Endodermal cell (in vitro differentiated cells): ENCODE measurements at regions not wholly inside any gene's neighbourhood (a gene's known extent, or its start where the extent isn't known, plus 50 kb on each side); places are given as distances from the start of the nearest gene placed in this dataset.

Source experiments
- DNase-seq: peaks from one replicate; pipeline ENCODE4 v3.0.0-alpha.2; 2017
- H3K27ac ChIP-seq: 2 replicates; pipeline ENCODE4 v1.5.1; 2013; ENCODE audit warnings: mild to moderate bottlenecking, low read depth, low read length, moderate library complexity
- H3K27me3 ChIP-seq: 2 replicates; pipeline ENCODE4 v1.6.1; 2013; ENCODE audit warnings: mild to moderate bottlenecking, low read length, moderate library complexity; ENCODE audit not compliant: insufficient read depth, control insufficient read depth, poor library complexity, severe bottlenecking
- H3K36me3 ChIP-seq: 2 replicates; pipeline ENCODE4 v1.7.0; 2013; ENCODE audit warnings: mild to moderate bottlenecking, low read length, moderate library complexity; ENCODE audit not compliant: control insufficient read depth, insufficient read depth
- H3K4me1 ChIP-seq: one replicate; pipeline ENCODE4 v1.7.0; 2013; ENCODE audit warnings: low read length; ENCODE audit not compliant: control insufficient read depth, insufficient read depth
- H3K4me3 ChIP-seq: 2 replicates; pipeline ENCODE4 v1.5.1; 2013; ENCODE audit warnings: mild to moderate bottlenecking, low read length, moderate library complexity
- H3K9ac ChIP-seq: 2 replicates; pipeline ENCODE4 v1.6.1; 2013; ENCODE audit warnings: mild to moderate bottlenecking, low read length, moderate library complexity; ENCODE audit not compliant: poor library complexity, severe bottlenecking; ENCODE audit errors: extremely low read depth
- H3K9me3 ChIP-seq: 2 replicates; pipeline ENCODE4 v1.6.1; 2013; ENCODE audit warnings: mild to moderate bottlenecking, low read length, moderate library complexity; ENCODE audit not compliant: control insufficient read depth
- H3K27ac Mint-ChIP-seq: 2 replicates; pipeline ENCODE4 v1.8.0; 2020; ENCODE audit warnings: mixed read lengths
- H3K27me3 Mint-ChIP-seq: 2 replicates; pipeline ENCODE4 v1.8.0; 2021; ENCODE audit warnings: mild to moderate bottlenecking, mixed read lengths; ENCODE audit not compliant: insufficient read depth
- H3K36me3 Mint-ChIP-seq: 2 replicates; pipeline ENCODE4 v1.8.0; 2020; ENCODE audit warnings: low read depth, mixed read lengths
- H3K4me1 Mint-ChIP-seq: 2 replicates; pipeline ENCODE4 v1.8.0; 2020; ENCODE audit warnings: mixed read lengths
- H3K4me3 Mint-ChIP-seq: 2 replicates; pipeline ENCODE4 v1.8.0; 2020; ENCODE audit warnings: mild to moderate bottlenecking, moderate library complexity, mixed read lengths
- H3K9me3 Mint-ChIP-seq: 2 replicates; pipeline ENCODE4 v1.8.0; 2020; ENCODE audit warnings: mild to moderate bottlenecking, mixed read lengths
- CTCF ChIP-seq: fragments of 200-600 bp; sonication (generic); conservative IDR thresholded peaks from 2 replicates; pipeline ENCODE4 v1.5.0; 2021; ENCODE audit warnings: antibody characterized with exemption, mild to moderate bottlenecking
- WGBS, 2 experiments: methylation state at CpG; one replicate each; pipeline versions ENCODE4 v1.1.5 to v1.1.7; 2013; ENCODE audit warnings: missing lambda C conversion rate in 2 of 2, mixed read lengths in 1 of 2; ENCODE audit not compliant: insufficient coverage in 1 of 2, insufficient read length in 1 of 2; 5-methylcytosine and 5-hydroxymethylcytosine counted together

GRCh38 chr1:177883581-177883980 is 86.3 kb downstream of the SEC16B start:
- DNase-seq: no peak
- Mint-ChIP-seq H3K36me3 (no peaks in the 10 kb centered on the region), H3K9me3 (no peaks in the 10 kb centered on the region), H3K4me3 (no peak overlapping the region), H3K27me3 (no peaks in the 10 kb centered on the region), H3K4me1 (no peaks in the 10 kb centered on the region), H3K27ac (no peak overlapping the region)
- Histone ChIP-seq H3K36me3 (no peaks in the 10 kb centered on the region), H3K9me3 (no peaks in the 10 kb centered on the region), H3K4me1 (no peaks in the 10 kb centered on the region), H3K27me3 (no peaks in the 10 kb centered on the region), H3K4me3 (no peak overlapping the region), H3K27ac (no peak overlapping the region), H3K9ac (no peak overlapping the region)
- no peak for TF ChIP-seq CTCF
- WGBS, 2 experiments: 94 to 100% methylated on average over 3 of the region's 3 CpGs

GRCh38 chr1:177880339-177880891 is 89.4 kb downstream of the SEC16B start:
- no peaks in the 10 kb centered on the region for H3K36me3 ChIP-seq
- H3K4me1 ChIP-seq: no peaks in the 10 kb centered on the region
- no peaks in the 10 kb centered on the region for H3K27me3 ChIP-seq
- H3K9ac ChIP-seq: no peak overlapping the region
- Mint-ChIP-seq H3K4me3 (no peak overlapping the region), H3K27ac (no peak overlapping the region), H3K9me3 (peaks cover 2% of the 10 kb centered on the region), H3K27me3 (no peaks in the 10 kb centered on the region), H3K4me1 (no peaks in the 10 kb centered on the region), H3K36me3 (no peaks in the 10 kb centered on the region)
- 93 to 94% methylated on average over 3 to 7 of the region's 7 CpGs for WGBS, 2 experiments
- no peak overlapping the region for H3K4me3 ChIP-seq
- DNase-seq: no peak
- H3K27ac ChIP-seq: no peak overlapping the region
- H3K9me3 ChIP-seq: no peaks in the 10 kb centered on the region
- TF ChIP-seq CTCF: no peak

GRCh38 chr1:177877086-177877485 is 92.8 kb downstream of the SEC16B start:
- H3K4me1 ChIP-seq: no peaks in the 10 kb centered on the region
- WGBS, 2 experiments: 86% methylated on average over 1 of the region's 2 CpGs; no CpG with 5 or more reads in 1 of the 2 experiments
- no peaks in the 10 kb centered on the region for H3K36me3 Mint-ChIP-seq
- DNase-seq: no peak
- peaks cover 3% of the 10 kb centered on the region for H3K4me1 Mint-ChIP-seq
- H3K27me3 Mint-ChIP-seq: no peaks in the 10 kb centered on the region
- TF ChIP-seq CTCF: no peak
- no peak overlapping the region for H3K4me3 ChIP-seq
- no peak overlapping the region for H3K27ac Mint-ChIP-seq
- H3K27me3 ChIP-seq: no peaks in the 10 kb centered on the region
- H3K9ac ChIP-seq: no peak overlapping the region
- no peak overlapping the region for H3K4me3 Mint-ChIP-seq
- peaks cover 2% of the 10 kb centered on the region for H3K9me3 Mint-ChIP-seq
- no peaks in the 10 kb centered on the region for H3K36me3 ChIP-seq
- H3K9me3 ChIP-seq: no peaks in the 10 kb centered on the region
- H3K27ac ChIP-seq: no peak overlapping the region
